Dermis microvascular lymphatic vessel endothelial cell (primary cell): ENCODE measurements at regions not wholly inside any gene's neighbourhood (a gene's known extent, or its start where the extent isn't known, plus 50 kb on each side); places are given as distances from the start of the nearest gene placed in this dataset.
"Not testable (repeated sequence)": the region's sequence is repeated elsewhere in the genome, so short reads cannot be mapped to it uniquely, and the experiment has no call there.

ENCODE experiments used
- DNase-seq, 2 donors: peaks; one replicate each; pipeline versions ENCODE4 v3.0.0 to v3.0.0-alpha.2; 2010; ENCODE audit warnings: low read depth in 2 of 2

DNA sequence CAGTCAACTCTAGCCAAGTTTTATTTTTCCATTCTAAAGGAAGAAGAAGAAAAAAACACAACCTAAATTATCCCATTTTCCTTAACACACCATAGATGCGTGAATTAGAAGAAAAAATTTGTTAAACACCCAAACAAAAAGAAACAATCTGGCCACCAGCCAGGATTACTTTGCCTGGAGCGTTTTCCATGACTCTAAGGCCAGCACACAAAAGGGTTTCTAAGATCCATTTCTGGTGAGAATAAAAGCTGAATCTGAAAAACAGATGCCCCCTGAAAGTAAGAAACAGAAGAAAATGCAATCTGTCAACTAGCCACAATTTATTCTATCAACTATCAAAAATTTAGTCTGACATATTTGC lies 267.2 kb upstream of the SULF2 start:
- DNase-seq: peak; percentile 38 to 65

DNA sequence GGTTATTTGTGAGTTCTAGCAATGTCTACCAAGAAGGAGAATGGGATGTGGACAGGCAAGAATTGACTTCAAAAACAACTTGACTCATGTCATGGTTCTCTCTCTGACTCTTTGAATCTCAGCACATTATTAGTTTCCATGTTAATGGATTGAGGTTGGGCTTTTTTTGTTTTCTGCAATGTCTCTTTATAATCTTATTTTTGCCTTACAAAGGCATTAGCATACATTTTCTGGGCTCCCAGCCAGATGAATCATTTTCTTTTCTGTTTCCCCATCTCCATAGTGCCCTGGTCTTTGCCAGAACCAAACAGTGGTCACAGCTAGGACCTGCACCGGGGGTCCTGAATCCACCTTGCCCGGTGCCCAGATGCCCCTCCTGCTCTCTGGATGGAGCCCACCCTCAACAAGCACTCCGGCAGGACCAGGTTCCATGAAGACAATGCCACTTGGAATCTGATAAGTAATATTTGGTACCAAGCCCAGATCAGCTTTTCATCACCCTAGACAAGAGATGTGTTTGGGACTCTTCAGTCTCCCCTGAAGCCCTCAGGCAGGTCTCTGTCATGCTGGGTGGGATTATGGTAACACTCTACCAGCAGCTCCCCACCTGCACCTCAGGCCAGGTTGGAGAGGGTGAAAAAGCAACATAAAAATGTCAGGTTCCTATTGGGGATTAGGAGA lies 266.7 kb upstream of the SULF2 start:
- DNase-seq: peak; percentile 74 to 91

DNA sequence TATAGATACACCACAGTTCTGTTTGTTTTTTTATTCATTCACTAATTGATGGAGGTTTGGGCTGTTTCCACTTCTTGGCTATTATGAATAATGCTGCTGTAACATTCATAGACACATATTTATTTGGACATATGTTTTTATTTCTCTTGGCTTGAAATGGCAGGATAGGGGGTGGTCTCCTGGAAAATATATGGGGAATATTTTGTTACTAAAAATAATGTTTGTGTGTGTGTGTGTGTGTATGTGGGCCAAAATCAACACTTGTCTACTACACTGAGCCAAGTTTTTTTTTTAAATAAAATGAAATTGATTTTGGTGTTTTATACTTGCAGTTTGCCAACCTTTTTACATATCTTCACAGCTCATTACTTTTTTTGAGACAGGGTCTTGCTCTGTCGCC lies 264.4 kb upstream of the SULF2 start:
- peak; percentile 64 to 75 for DNase-seq

DNA sequence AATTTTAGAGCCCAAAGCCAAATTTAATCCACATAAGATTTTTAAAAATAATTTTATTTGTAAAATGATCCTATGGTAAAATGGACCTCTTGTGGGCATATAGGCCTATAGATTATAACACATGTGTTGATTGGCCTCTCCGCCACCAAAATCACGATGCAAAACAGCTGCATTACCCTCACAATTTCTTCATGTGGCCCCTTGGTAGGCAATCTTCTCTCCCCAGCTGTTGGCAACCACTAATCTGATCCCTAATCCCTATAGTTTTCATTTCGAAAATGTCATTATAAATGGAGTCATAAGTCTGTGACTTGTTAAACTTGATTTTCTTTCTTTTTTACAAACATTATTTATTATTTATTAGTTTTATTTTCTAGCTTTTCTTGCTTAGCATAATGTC lies 263.9 kb upstream of the SULF2 start:
- no peak for DNase-seq

DNA sequence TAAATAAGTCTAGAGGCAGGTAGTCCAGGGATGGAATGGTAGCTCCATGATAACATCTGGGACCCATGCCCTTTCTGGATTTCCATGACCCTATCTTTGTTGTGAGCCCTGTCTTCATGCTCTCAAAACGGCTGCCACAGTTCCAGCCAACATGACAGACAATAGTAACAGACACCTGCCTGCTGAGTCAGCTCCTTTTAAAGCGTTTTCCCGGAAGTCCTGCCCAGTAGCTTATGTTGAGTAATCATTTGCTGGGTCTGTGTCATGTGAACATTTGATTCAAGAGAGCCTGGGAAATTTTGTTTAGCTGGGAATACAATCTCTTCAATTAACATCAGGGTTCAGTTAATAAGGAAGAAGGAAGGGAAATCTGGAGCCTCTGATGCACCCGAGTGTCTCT lies 262.2 kb upstream of the SULF2 start:
- no peak for DNase-seq

DNA sequence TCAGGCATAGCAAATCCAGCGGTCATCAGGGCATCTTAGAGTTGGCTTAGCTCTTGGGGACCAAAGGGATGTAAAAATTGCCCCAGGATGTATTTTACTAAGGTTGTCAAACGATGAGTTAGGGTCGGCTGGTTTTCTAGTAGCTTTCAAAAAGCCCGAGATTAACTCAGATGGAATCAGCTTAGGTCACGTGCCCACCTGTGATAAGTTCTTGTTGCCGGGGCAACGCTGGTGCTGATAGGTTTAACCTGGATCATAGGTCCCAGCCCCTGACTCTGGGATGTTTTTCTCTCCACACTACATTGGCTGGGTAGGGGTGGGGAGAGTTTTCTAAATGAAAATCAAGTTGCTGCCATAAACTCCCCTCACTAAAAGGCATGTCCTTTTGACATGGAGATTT lies 257.3 kb upstream of the SULF2 start:
- no peak for DNase-seq

DNA sequence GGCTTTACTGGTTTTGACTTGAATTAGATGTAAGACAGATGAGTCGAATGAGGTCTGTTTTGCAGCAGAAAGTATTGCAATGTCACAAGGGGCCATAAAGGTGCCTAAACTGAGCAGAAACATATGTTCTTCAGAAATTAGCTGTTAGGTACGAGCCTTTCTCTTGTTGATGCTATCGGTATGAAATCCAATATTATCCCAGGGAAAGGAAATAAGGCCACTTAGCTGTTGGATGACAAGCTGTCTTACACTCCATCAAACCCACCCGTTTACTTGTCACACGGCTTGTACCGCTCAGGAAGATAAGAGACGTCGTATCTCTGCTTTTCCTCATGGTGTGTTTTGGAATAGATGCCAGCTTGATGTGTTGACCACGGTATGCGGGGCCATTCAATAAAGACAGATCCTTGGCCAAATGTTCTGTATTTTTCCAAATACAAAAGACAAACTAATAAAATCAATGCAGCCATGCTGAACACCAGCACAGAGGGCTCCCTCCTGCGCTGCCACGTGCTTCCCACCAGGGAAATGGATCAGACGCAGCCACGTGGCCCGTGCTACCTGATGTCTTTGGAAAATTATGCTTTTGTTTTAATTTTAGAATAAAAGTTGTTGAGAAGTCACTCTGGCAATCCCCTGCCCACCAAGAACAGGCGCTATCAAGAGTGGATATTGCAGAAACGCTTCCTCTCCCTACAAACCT lies 255.9 kb upstream of the SULF2 start:
- no peak for DNase-seq

DNA sequence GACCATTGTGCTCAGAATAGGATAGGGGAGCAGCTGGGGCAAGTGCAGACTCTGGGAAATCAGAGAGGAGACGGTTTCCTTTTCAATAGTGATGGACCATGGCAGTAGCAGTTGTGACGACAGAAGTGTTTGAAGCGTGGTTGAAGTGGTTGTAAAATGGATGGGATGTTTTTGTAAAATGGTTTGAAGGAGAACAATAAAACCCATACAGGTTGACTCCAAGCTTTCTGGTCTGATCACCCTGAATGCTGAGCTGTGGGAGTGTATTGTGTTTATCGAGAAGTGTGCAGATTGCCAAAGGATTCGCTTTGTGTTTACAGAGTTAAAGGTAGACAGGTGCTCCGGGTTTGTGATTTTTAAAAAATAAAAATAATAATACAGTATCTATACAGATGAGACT lies 255.2 kb upstream of the SULF2 start:
- no peak for DNase-seq

DNA sequence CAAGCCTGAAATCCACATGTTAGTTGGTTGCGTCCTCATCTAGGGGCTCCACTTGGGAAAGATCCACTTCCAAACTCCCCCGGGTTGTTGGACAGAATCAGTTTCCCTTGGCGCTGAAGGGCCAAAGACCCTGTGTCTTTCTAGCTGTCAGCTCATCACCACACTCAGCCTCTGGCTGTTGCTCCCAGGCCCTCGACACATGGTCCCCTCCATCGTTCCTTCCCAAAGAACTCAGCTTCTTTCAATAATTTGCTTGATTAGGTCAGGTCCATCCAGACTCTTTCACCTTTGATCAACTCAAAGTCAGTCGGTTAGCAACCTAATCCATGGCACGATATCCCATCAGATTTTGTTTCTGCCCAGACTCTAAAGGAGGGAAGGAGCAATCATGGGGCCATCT lies 254.8 kb upstream of the SULF2 start:
- DNase-seq: no peak

DNA sequence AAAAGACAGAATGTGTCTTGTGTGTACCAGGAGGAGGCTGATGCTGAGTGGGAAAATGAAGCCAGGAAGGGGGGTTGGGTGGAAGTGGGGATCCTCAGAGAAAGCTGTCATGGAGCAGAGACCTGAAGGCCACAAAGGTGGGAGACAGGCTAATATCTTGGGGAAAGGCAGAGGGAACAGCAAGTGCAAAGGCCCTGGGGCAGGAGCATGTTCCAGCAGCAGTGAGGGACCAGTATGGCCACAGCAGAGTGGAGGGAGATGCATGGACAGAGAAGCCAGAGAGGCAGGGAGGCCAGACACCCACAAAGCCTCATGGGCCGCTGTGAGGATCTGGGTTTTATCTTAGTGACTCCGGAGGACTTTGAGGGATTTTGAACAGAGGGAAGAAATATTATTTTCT lies 254.2 kb upstream of the SULF2 start:
- no peak for DNase-seq

DNA sequence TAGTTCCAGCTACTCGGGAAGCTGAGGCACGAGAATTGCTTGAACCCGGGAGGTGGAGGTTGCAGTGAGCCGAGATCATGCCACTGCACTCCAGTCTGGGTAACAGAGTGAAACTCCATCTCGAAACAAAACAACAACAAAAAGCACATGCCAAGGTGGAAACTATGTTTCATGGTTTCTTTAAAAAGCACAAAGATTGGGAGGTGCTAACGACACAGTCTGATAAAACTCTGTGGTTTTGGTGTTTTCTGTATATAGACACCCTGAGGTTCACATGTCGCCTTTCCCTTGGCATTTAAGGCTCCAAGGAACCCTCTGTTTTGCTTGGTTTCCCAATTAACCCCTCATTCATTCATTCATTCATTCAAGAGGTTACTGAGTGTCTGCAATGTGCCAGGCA lies 253.4 kb upstream of the SULF2 start:
- DNase-seq: no peak

DNA sequence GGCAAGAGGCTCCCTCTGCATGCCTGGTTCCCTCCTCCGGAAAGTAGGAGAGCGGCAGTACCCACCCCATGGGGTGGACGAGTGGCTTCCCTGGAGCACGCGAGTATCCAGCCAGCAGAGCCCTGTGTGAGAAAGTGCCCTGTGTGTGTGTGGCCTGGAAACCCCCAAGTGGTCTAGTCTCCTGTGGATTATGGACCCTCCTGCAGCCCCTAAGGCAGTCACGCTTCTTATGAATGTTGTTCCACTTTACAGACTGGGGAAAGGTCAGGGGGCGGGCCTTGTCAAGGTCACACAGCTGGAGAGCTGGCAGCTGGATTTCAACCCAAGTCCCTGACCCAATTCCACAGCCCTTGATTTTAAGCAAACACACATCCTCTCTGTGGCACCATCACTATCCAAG lies 252.5 kb upstream of the SULF2 start:
- not testable (repeated sequence) for DNase-seq

DNA sequence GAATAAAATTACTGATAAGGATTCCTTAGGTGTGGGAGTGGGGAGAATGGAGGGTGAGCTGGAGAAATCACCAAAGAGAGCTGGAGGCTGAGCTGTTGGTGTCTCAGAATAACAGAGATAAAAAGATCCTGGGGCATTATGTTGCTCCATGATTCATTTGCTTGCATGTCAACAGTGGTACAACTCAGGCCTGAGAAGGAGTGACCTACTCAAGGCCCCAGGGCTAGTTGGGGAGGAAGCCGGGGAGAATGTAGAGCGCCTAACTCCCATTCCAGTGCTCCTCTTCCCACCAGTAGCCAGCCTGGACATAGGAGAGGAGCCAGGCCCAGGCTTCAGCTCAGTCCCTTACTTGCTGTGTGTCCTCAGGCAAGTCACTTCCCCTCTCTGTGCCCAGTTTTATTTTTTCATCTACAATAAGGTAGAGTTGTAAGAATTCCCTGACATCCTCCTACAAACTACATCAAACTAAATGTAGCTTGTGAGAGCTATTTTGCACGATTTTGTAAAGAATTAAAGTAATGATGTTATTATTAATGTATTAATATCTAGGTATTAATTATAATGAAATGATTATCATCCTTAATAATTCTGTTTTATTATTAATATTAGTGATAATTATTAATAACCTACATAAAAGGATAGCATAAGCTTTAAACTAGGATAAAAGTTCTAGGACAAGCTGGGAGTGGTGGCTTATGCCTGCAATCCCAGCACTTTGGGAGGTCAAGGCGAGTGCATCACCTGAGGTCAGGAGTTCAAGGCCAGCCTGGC lies 250.9 kb upstream of the SULF2 start:
- no peak for DNase-seq

DNA sequence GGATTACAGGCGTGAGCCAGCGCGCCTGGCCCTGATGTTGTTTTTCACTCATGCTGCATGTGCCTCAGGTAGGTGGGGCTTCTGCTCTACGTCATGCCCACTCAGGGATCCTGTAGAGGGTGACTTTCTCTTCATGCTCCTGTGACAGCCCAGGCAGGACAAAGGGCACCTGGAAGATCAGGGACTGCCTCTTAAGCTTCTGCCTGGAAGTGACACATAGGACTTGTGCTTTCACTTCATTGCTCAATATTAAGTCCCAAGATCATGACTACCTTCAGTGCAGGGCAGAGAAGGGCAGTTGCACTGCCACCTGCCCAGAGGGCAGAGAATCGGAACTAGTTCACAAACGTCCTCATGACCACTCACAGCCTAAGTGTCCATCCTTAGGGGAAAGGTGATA lies 249.5 kb upstream of the SULF2 start:
- no peak for DNase-seq

DNA sequence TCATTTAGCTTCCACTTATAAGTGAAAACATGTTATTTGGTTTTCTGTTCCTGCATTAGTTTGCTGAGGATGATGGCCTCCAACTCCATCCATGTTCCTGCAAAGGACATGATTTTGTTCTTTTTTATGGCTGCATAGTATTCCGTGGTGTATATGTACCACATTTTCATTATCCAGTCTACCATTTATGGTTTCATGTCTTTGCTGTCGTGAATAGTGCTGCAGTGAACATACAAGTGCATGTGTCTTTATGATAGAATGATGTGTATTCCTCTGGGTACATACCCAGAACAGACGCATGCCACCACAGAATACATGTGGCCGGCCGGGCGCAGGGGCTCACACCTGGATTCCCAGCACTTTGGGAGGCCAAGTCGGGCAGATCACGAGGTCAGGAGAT lies 247.7 kb upstream of the SULF2 start:
- DNase-seq: not testable (repeated sequence)

DNA sequence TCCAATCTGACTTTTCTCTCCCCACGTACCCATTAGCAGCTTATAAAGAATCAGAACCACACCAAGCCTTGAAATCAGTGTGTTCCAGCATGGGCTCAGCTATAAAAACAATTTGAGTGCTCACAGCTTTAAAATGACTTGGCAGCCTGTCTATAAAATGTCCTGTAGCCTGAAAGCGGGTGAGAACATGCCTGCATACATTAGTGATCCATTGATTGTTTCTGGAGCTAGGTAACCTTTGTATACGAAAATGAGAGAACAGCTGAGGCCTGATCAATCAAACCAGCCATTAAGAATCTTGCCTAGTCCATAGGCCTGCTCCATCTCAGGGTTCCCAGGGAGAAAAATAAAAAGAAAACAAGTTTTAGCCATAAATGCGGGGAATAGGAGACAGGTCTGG lies 245.8 kb upstream of the SULF2 start:
- DNase-seq: no peak

DNA sequence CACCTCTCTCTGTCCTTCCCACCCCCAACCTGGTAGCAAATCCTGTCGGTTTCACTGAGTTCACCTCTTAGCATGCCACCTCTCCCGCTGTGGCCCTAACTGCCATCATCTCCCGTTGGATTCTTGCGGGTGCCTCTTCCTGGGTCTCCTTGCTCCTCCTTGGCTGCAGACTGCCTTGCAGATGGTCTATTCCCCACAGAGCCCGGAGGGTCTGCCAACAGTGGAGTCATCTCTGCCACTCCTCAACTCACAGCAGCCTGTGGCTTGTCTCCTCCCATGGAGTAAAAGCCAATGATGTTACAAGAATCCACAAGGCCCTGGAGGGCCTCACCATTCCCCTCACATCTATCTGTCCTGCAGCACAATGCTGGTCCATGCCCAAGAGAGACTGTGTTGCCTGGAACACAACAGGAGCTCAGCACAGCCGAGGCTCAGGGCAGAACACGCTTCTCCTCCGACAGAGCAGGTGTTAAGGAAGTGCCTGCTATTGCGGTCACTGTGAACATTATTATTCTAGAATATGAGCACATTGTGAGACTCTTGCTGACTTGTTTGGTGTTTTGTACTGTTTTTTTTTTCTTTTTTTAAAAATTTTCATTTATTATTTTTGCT lies 241.8 kb upstream of the SULF2 start:
- DNase-seq: no peak

DNA sequence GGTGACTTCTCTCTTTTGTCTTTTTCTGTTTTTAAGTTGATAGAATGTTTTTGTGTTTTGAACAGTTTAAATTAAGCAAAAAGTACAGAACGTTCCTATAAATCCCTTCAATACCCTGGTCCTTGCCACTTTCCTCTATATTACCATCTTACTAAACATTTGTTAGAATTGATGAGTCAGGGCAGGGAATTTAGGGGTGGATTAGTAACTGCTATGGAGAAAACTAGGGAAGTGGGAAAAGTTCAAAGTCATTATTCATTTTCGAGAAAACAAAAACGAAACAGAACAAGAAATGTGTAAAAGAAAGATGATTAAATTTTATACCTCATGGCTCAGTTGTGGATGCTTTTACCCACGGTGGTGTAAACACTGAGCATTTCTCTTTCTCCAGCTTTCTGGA lies 240.4 kb upstream of the SULF2 start:
- DNase-seq: no peak

DNA sequence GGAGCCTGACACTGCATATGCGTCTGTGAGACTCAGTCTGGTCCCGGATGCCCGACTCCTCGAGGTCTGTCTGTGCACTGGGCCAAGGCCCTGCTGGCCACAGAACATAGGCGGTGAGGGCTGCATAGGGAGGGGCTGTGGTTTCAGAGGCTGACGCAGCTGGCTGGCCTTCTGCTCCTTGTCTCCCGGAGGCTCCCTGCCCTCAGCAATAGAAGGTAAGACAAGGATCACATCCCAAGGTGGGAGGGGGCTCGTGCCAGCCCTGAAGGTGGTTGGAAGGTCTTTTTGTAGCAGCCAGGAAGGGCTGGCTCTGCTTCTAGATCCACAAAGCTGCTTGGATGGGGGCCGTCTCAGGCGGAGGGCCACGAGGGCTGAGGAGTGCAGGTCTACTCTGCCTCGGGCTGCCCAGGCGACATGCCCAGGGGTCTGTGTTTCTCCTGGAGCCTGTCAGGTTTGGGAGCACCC lies 239.8 kb upstream of the SULF2 start:
- peak in 1 of 2 donors; percentile 9 for DNase-seq

DNA sequence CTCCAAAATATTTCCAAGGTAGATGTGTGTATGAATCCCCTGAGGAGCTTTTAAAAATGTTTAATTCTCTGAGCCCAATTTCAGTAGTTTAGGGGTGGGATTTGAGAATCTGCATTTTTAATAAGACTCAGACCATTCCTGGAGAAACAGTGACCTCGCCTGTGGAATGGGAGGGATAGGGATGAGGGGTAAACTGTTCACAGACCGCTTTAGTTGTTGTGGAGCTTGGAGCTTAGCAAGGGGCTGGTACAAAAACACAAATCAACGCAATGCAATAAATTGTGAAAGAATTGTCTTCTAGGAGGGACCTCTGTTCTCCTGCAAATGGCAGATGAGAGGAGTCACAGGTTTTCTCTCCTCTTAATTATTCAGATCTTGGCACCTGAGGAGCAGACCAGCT lies 239.3 kb upstream of the SULF2 start:
- no peak for DNase-seq

DNA sequence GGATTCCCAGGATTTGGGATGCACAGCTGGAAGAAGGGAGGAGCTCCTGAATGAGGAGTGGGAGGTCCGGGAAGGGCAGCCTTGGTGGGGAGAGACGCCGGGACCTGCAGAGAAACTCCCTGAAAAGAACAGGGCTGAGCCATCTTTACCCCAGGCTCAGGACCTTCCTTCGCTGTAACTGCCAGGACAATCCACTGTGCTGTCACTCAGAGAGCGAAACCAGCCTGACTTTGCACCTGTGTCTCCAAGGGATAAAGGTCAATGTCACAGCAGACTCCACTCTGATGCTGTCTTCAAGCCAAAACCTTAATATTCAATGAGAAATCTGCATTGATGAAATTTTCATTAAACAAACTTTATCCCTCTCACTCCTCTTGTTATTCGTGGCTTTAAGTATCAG lies 235.4 kb upstream of the SULF2 start:
- not testable (repeated sequence) for DNase-seq

DNA sequence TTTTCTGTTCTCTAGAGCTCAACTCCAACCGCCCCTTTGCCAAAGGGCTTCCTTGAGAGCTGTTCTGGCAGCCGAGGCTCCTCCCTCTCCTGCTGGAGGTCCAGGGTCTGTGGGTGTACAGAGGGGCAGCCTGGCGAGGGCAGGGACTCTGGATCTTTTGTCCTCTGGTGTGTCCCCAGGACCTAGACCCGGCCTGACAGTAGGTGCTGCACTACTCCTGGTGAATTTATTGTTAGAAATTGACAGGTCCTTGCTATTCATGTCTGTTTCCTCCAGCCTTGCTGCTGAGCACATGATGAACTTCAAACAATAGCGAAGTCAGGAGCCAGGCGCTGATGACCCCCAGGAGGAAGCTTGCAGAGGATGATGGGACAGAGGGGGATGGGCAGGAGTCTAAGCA lies 234.7 kb upstream of the SULF2 start:
- DNase-seq: no peak
